ENCODE measurements at regions not wholly inside any gene's neighbourhood (a gene's known extent, or its start where the extent isn't known, plus 50 kb on each side); places are given as distances from the start of the nearest gene placed in this dataset.

DNA sequence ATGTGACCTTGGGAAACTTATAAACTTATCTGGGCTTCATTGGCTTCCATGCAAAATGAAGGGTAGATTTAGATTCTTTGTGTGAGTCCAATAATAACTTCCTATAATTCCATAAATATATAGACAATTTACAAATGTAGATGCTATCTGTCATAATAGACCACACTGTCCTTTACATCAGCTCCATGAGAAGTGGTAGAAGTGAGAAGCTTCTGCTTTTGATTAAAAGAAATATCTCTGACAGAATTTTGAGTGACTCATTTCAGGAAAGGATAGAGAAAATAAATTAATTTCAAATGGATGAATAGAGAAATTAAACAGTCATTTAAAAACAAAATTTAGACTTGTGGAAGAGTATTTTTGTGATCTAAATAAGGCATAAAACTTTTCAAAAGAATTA, 329.7 kb upstream of the ATP2B1 start:
- no peak for TF ChIP-seq POLR2A (IDR thresholded peaks at IDR 0.05)
- TF ChIP-seq, protein P1, sequence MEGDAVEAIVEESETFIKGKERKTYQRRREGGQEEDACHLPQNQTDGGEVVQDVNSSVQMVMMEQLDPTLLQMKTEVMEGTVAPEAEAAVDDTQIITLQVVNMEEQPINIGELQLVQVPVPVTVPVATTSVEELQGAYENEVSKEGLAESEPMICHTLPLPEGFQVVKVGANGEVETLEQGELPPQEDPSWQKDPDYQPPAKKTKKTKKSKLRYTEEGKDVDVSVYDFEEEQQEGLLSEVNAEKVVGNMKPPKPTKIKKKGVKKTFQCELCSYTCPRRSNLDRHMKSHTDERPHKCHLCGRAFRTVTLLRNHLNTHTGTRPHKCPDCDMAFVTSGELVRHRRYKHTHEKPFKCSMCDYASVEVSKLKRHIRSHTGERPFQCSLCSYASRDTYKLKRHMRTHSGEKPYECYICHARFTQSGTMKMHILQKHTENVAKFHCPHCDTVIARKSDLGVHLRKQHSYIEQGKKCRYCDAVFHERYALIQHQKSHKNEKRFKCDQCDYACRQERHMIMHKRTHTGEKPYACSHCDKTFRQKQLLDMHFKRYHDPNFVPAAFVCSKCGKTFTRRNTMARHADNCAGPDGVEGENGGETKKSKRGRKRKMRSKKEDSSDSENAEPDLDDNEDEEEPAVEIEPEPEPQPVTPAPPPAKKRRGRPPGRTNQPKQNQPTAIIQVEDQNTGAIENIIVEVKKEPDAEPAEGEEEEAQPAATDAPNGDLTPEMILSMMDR (IDR thresholded peaks at IDR 0.05): no peak
